HL-60 (cell line): ENCODE measurements at regions not wholly inside any gene's neighbourhood (a gene's known extent, or its start where the extent isn't known, plus 50 kb on each side); places are given as distances from the start of the nearest gene placed in this dataset.

Source experiments
- GABPA ChIP-seq: IDR thresholded peaks from 2 replicates; pipeline ENCODE4 v1.6.1; 2012; ENCODE audit warnings: low read depth
- POLR2AphosphoS5 ChIP-seq: IDR thresholded peaks from 2 replicates; pipeline ENCODE4 v1.6.1; 2012; ENCODE audit warnings: low read depth
- SPI1 ChIP-seq: IDR thresholded peaks from 2 replicates; pipeline ENCODE4 v1.6.1; 2012; ENCODE audit warnings: low read depth, mild to moderate bottlenecking, borderline replicate concordance
- TF ChIP-seq, protein P1 (sequence below): IDR thresholded peaks from one replicate; pipeline ENCODE4 v1.5.1; 2011; ENCODE audit warnings: low read length, control low read depth, inconsistent platforms; ENCODE audit not compliant: insufficient read depth
- TF ChIP-seq, protein P2 (sequence below): IDR thresholded peaks from 2 replicates; pipeline ENCODE4 v1.6.1; 2012; ENCODE audit warnings: low read depth; ENCODE audit not compliant: insufficient replicate concordance

DNA sequence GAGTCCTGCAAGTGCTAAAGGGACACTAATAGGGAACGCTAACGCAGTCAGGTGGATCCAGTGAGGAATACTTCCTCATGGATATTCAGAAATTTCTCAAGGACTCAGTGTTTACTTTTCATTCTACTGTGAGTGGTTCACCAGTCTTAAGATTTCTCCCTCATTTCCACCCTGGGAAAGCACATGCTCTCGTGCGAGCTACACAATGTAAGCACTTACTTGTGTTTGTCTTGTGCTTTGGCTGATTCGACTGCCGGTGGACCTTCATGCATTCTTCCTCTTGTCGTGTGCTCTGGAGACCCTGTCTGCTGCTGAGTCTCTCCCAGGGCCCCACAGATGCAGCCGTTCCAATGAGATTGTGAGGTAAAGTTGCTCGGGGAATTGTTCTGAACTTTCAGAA lies 180.1 kb downstream of the NUFIP1 start:
- TF ChIP-seq, protein P1, sequence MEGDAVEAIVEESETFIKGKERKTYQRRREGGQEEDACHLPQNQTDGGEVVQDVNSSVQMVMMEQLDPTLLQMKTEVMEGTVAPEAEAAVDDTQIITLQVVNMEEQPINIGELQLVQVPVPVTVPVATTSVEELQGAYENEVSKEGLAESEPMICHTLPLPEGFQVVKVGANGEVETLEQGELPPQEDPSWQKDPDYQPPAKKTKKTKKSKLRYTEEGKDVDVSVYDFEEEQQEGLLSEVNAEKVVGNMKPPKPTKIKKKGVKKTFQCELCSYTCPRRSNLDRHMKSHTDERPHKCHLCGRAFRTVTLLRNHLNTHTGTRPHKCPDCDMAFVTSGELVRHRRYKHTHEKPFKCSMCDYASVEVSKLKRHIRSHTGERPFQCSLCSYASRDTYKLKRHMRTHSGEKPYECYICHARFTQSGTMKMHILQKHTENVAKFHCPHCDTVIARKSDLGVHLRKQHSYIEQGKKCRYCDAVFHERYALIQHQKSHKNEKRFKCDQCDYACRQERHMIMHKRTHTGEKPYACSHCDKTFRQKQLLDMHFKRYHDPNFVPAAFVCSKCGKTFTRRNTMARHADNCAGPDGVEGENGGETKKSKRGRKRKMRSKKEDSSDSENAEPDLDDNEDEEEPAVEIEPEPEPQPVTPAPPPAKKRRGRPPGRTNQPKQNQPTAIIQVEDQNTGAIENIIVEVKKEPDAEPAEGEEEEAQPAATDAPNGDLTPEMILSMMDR: no peak
- TF ChIP-seq POLR2AphosphoS5: no peak
- TF ChIP-seq, protein P2, sequence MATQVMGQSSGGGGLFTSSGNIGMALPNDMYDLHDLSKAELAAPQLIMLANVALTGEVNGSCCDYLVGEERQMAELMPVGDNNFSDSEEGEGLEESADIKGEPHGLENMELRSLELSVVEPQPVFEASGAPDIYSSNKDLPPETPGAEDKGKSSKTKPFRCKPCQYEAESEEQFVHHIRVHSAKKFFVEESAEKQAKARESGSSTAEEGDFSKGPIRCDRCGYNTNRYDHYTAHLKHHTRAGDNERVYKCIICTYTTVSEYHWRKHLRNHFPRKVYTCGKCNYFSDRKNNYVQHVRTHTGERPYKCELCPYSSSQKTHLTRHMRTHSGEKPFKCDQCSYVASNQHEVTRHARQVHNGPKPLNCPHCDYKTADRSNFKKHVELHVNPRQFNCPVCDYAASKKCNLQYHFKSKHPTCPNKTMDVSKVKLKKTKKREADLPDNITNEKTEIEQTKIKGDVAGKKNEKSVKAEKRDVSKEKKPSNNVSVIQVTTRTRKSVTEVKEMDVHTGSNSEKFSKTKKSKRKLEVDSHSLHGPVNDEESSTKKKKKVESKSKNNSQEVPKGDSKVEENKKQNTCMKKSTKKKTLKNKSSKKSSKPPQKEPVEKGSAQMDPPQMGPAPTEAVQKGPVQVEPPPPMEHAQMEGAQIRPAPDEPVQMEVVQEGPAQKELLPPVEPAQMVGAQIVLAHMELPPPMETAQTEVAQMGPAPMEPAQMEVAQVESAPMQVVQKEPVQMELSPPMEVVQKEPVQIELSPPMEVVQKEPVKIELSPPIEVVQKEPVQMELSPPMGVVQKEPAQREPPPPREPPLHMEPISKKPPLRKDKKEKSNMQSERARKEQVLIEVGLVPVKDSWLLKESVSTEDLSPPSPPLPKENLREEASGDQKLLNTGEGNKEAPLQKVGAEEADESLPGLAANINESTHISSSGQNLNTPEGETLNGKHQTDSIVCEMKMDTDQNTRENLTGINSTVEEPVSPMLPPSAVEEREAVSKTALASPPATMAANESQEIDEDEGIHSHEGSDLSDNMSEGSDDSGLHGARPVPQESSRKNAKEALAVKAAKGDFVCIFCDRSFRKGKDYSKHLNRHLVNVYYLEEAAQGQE: no peak
- TF ChIP-seq GABPA: no peak
- no peak for TF ChIP-seq SPI1
